Vagina (tissue), 2 donors: ENCODE measurements at regions not wholly inside any gene's neighbourhood (a gene's known extent, or its start where the extent isn't known, plus 50 kb on each side); places are given as distances from the start of the nearest gene placed in this dataset.

ENCODE experiments used
- CTCF ChIP-seq, 3 experiments: fragments of 450-650 bp in 2 of 3; fragments of 200-600 bp in 1 of 3; sonication (generic) in 1 of 3; IDR thresholded peaks; one replicate each; pipeline ENCODE4 v1.5.1; 2017 to 2019; ENCODE audit warnings: antibody characterized with exemption in 3 of 3, mild to moderate bottlenecking in 2 of 3, moderate library complexity in 2 of 3
- POLR2A ChIP-seq, 2 donors: fragments of 450-650 bp; IDR thresholded peaks; one replicate each; pipeline ENCODE4 v1.6.1; 2017; ENCODE audit warnings: antibody characterized with exemption in 2 of 2, mild to moderate bottlenecking in 2 of 2, moderate library complexity in 2 of 2

DNA sequence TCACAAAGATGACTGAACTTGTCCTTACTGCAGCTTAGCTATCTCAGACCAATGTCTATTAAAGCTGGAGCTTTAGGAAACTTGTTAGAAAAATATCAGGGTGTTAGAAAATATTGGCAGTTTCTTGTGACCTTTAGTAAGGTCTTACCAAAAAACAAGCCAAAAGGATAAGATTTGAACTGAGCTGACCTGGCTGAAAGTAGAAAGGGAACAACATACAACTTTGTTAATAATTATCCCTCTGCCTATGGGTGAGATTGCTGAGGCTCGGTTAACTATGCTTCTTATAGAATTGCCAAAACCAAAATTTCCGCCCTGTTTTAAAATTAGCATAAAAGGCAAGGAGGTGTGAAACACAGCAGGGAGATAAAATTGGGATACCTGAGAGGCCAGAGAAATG is 73.8 kb downstream of the DHRS2 start:
- TF ChIP-seq CTCF (IDR thresholded peaks at IDR 0.05) = no peak
- no peak for TF ChIP-seq POLR2A (IDR thresholded peaks at IDR 0.05)
